Body of pancreas (tissue), 4 donors: ENCODE measurements at regions not wholly inside any gene's neighbourhood (a gene's known extent, or its start where the extent isn't known, plus 50 kb on each side); places are given as distances from the start of the nearest gene placed in this dataset.

Experiments used
- ATAC-seq: fragments of 150-250 bp; one replicate; pipeline ENCODE4 v1.9.1; 2016
- DNase-seq, 4 donors: peaks; one replicate each; pipeline ENCODE4 v3.0.0-alpha.2; 2019
- H3K27ac ChIP-seq, 4 donors: fragments of 200-600 bp; sonication (generic); 1 replicate in 3 of 4; 2 replicates in 1 of 4; pipeline versions ENCODE4 v1.5.1 to v1.6.1; 2016 to 2019; ENCODE audit warnings: mild to moderate bottlenecking in 1 of 4, mixed read lengths in 1 of 4, moderate library complexity in 1 of 4
- H3K27me3 ChIP-seq, 2 donors: fragments of 200-600 bp; sonication (generic); one replicate each; pipeline ENCODE4 v1.6.0; 2016; ENCODE audit warnings: mild to moderate bottlenecking in 1 of 2
- H3K36me3 ChIP-seq, 2 donors: fragments of 200-600 bp; sonication (generic); replicated peaks in 1 of 2; 2 replicates each; pipeline ENCODE4 v1.5.1; 2016; ENCODE audit warnings: low read depth in 2 of 2; ENCODE audit not compliant: insufficient read depth in 1 of 2
- H3K4me1 ChIP-seq: fragments of 200-600 bp; sonication (generic); one replicate; pipeline ENCODE4 v1.6.0; 2016
- H3K4me3 ChIP-seq, 2 donors: fragments of 200-600 bp; sonication (generic); 1 replicate in 1 of 2; 2 replicates in 1 of 2; pipeline ENCODE4 v1.5.1; 2016 to 2019
- H3K9me3 ChIP-seq, 3 donors: fragments of 200-600 bp; sonication (generic); 1 replicate in 2 of 3; 2 replicates in 1 of 3; pipeline ENCODE4 v1.5.1; 2016
- CTCF ChIP-seq, 7 experiments: fragments of 450-650 bp in 4 of 7; fragments of 200-600 bp in 3 of 7; sonication (generic) in 3 of 7; IDR thresholded peaks; one replicate each; pipeline ENCODE4 v1.5.1; 2016 to 2019; ENCODE audit warnings: antibody characterized with exemption in 7 of 7
- POLR2A ChIP-seq, 3 donors: fragments of 450-650 bp; IDR thresholded peaks; one replicate each; pipeline ENCODE4 v1.6.1; 2016; ENCODE audit warnings: antibody characterized with exemption in 3 of 3, mild to moderate bottlenecking in 2 of 3
- WGBS, 2 donors: methylation state at CpG; one replicate each; pipeline ENCODE4 v1.1.5; 2017; 5-methylcytosine and 5-hydroxymethylcytosine counted together
- intact Hi-C: fragments of 100-400 bp; cut with DNase I; formaldehyde crosslinking; loops from one replicate; pipeline ENCODE4 v1.15.1; 2023

GRCh38 chr9:107397076-107398044, 92.2 kb downstream of the KLF4 start:
- Histone ChIP-seq H3K36me3 (no peaks in the 10 kb centered on the region), H3K4me1 (no peaks in the 10 kb centered on the region), H3K27me3 (no peaks in the 10 kb centered on the region), H3K4me3 (no peak overlapping the region), H3K9me3 (no peaks in the 10 kb centered on the region), H3K27ac (no peak overlapping the region)
- TF ChIP-seq POLR2A (IDR thresholded peaks at IDR 0.05) (no peak), CTCF (IDR thresholded peaks at IDR 0.05) (no peak)
- ATAC-seq (no peak), DNase-seq (no peak)
- 74 to 83% methylated on average over 9 to 12 of the region's 12 CpGs for WGBS, 2 donors
- intact Hi-C loops = no loop called here

GRCh38 chr9:107394264-107394663, 95.3 kb downstream of the KLF4 start:
- no peak for DNase-seq
- TF ChIP-seq POLR2A (IDR thresholded peaks at IDR 0.05) (no peak), CTCF (IDR thresholded peaks at IDR 0.05) (no peak)
- Histone ChIP-seq H3K27me3 (no peaks in the 10 kb centered on the region), H3K27ac (no peak overlapping the region), H3K4me1 (peaks cover 14% of the 10 kb centered on the region), H3K36me3 (no peaks in the 10 kb centered on the region), H3K4me3 (no peak overlapping the region), H3K9me3 (no peaks in the 10 kb centered on the region)
- intact Hi-C loops = no loop called here
- WGBS, 2 donors = 65 to 69% methylated on average over 5 of the region's 5 CpGs
- ATAC-seq = no peak

- H3K27me3 ChIP-seq = no peaks in the 10 kb centered on the region
- H3K27ac ChIP-seq = peak overlapping the region in 1 of 4 donors; percentile 72
- no peaks in the 10 kb centered on the region for H3K36me3 ChIP-seq
- DNase-seq (no peak), ATAC-seq (no peak)
- intact Hi-C loops = no loop called here
- no peak overlapping the region for H3K4me3 ChIP-seq
- peaks cover 43% of the 10 kb centered on the region for H3K4me1 ChIP-seq
- TF ChIP-seq CTCF (IDR thresholded peaks at IDR 0.05) (no peak), POLR2A (IDR thresholded peaks at IDR 0.05) (no peak)
- no peaks in the 10 kb centered on the region for H3K9me3 ChIP-seq
- WGBS, 2 donors = 83 to 85% methylated on average over 4 of the region's 4 CpGs
Observed at GRCh38 chr9:107390778-107391177, 98.8 kb downstream of the KLF4 start.

GRCh38 chr9:107390279-107390678, 99.3 kb downstream of the KLF4 start:
- Histone ChIP-seq H3K9me3 (no peaks in the 10 kb centered on the region), H3K27ac (peak overlapping the region in 1 of 4 donors; percentile 72), H3K27me3 (no peaks in the 10 kb centered on the region), H3K4me3 (no peak overlapping the region), H3K4me1 (peaks cover 47% of the 10 kb centered on the region), H3K36me3 (no peaks in the 10 kb centered on the region)
- intact Hi-C loops = no loop called here
- 69 to 72% methylated on average over 8 of the region's 8 CpGs for WGBS, 2 donors
- ATAC-seq = no peak
- TF ChIP-seq CTCF (IDR thresholded peaks at IDR 0.05) (no peak), POLR2A (IDR thresholded peaks at IDR 0.05) (no peak)
- no peak for DNase-seq
